Putamen (tissue), 1 donor: ENCODE measurements at regions not wholly inside any gene's neighbourhood (a gene's known extent, or its start where the extent isn't known, plus 50 kb on each side); places are given as distances from the start of the nearest gene placed in this dataset.
A peak's percentile ranks its signal among the peaks of the same experiment; 100 is the strongest.
"Not testable (repeated sequence)": the region's sequence is repeated elsewhere in the genome, so short reads cannot be mapped to it uniquely, and the experiment has no call there.

ENCODE experiments used
- DNase-seq: peaks from one replicate; pipeline ENCODE4 v3.0.0-alpha.2; 2016; ENCODE audit warnings: low spot score

GRCh38 chr9:79387101-79387835 lies 184.5 kb upstream of the TLE4 start:
- DNase-seq: no peak

- no peak for DNase-seq
These were observed 181.6 kb upstream of the TLE4 start for GRCh38 chr9:79390077-79390698.

DNA sequence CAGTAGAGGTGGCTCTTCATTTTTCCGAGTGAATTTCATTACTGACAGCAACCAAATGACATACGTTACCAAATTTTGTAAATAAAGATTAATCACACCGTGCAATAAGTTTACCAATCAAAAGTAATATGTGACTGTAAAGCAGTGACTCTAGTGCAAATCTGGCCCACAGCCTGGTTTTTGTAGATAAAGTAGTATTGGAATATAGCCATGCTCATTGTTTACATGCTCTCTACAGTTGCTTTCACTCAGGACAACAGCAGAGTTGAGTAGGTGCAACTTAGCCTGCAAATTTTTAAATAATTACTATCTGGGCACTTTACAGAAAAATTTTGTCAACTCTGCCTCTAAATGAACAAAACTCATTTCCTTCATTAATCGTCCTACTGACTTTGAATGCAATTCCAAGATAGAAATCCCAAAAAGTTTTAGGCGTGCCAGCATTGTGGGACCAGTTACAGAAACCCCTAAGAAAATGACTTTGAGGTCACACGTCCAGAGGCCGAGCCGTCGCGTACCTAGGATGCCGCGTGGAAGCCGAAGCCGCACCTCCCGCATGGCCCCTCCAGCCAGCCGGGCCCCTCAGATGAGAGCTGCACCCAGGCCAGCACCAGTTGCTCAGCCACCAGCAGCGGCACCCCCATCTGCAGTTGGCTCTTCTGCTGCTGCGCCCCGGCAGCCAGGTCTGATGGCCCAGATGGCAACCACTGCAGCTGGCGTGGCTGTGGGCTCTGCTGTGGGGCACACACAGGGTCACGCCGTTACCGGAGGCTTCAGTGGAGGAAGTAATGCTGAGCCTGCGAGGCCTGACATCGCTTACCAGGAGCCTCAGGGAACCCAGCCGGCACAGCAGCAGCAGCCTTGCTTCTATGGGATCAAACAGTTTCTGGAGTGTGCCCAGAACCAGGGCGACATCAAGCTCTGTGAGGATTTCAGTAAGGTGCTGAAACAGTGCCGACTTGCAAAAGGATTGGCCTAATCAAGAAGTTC lies 180.7 kb upstream of the TLE4 start:
- no peak for DNase-seq

DNA sequence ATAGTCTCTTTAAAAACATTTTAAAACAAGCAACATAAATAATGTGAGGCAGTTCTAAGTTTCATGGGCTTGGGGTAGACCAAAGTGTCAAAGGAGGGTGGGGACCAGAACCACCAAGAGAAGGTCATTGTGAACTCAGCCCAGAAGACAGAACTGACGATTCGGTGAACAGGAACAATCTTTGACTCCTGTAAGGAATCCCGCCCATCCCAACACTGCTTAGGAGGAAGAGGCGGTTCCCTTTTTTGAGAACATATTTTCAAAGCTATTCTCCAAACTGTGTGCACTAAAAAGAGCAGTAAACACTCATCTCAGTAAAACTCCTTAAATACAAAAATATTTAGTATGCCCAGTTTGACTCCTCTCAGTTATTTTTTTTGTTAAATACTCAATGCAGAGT lies 176.5 kb upstream of the TLE4 start:
- no peak for DNase-seq

DNA sequence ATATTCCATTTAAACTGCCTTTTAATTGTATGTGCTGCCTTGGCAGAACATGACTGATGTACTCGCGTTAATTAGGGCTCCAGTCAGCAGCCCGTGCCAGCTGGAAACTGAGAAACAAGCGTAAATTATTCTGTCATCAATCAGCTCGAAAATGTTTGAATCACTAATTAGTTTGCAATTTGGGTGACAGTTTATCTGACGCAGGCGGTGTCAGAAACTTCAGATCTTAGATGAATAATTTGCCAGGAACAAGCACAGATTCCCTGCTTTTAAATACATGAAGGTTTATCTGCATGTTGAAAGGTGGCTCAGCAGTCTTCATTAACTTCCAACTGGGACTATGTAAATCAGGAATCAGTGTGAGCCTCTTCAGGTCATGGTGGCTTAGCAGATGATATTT lies 176.0 kb upstream of the TLE4 start:
- peak; percentile 7 for DNase-seq

DNA sequence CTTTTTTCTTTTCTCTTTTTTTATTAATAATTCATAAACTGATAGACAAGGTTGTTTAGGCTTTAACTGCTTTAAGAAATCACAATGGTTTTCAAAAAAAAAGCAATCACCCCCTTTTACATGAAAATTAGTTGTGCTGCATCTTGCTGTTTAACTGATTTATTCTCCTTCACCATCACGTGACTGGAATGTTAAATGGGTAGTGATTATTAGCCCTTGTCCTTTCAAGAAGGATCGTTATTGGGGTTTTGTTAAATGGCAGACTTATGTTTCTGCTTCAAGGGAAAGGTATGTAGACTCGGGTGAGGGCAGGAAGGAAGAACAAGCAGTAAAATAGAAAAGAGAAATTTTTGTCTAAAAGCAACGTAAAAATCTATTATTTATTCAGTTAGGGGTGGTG lies 175.6 kb upstream of the TLE4 start:
- DNase-seq: no peak

DNA sequence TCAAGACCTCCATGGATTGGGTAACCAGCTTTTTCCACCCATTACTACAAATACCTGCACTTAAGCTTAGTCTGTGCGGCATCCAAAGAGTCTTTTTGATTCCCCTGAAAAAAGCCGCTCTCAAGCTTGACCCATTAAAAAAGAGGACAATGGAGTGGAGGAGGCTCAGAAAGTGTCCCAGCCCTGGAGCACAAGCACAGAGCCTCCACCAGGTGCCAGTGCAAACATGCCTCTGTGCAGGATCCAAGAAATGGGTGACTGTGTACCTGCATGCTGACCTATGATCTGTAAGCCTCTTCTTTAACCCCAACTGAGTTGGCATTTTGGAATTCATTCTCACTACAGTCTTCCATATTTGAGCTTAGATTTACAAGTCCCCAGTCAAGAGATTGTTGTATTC lies 168.3 kb upstream of the TLE4 start:
- no peak for DNase-seq

- no peak for DNase-seq
These were observed 163.6 kb upstream of the TLE4 start for GRCh38 chr9:79408200-79408599.

DNA sequence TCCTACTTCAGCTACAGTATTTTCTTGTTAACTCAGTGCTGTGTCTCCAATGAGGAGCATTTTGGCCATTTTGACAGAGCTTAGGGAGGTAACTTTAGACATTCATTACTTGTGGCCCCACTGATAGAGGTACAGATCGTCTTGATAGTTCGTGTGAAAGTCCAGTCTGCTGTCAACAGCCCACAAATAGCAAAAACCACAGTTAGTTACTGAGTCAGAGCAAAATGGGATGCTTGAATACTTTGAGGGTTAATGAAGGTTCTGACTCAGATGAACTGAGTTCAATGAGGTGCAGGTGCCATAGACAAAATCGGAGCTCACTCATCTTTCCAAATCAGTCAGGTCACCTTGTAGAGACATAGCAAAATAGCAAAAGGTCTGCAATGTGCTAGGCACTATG lies 163.1 kb upstream of the TLE4 start:
- no peak for DNase-seq

DNA sequence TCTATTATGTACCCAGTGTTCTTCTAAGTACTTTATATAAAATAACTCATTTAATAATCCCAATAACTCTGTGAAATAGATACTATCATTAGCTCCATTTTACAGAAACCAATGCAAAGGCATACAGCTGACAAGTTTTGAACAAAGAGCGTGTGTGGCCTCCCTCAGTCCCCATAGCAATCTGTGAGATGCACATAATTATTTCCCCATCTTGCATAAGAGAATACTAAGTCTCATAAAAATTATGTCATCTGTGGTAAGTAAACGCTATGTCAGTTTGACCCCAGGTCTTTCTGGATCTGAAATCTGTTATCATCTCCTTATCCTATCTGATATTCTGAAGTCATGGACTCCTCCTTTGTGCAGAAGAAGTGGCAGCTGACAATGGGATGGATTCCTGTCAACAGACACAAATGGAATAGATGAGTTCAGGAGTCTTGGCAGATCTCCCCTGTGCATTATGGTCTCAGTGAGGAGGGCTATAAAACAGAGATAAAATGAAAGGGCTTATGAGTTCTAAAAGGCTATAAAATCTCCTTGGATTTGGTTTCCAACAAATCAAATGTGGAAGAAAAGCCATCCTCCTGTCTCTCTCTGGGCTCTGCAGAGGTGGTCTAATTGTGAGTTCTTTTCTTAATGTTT lies 162.5 kb upstream of the TLE4 start:
- no peak for DNase-seq

DNA sequence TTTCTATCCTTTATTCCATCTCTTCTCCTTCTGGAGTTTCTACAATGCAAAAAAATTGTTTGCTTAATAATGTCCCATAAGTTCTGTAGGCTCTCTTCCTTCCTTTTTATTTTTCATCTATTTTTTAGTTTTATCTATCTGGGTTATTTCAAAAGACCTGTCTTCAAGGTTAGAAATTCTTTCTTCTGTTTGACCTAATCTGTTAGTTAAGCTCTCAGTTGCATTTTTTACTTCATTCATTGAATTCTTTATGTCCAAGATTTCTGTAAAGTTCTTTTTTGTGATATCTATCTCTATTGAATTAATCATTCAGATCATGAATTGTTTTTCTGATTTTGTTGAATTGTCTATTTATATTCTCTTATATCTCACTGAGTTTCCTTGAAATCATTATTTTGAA lies 145.9 kb upstream of the TLE4 start:
- DNase-seq: no peak

DNA sequence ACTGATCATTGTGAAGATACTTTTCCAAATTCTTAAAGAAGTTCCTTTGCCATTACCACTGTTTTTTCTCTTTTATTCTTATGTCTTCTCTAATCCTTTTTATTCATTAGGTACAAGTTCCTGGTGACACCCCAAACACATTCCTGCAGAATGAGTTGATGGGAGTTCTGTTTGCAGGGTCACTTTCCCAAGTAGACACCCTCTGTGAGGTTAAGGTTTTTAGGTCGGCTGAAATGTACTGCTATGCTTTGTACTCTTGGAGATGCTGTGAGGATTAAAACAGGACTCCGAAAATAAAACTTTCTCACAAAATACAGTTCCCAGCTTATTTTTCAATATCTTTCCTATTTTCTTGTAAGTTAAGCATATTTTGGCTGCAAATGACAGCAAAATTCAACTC lies 143.3 kb upstream of the TLE4 start:
- DNase-seq: no peak

DNA sequence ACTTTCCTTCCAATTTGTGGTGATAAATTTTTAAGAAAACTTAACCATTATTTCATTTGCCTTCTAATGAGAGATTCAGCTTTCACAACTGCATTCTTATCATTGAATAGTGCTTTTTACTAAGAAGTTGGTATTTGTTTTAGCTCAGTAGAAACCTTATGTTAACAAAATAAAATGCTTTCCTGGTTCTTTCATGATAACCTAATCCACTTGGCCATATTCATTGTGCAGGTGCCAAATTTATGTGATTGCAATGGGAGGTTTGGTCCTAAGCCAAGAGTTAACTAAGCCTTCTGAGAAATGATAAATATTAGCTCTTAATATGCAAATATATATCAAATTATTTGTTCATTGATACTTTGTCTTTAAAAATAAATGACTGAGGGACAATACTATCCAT lies 141.1 kb upstream of the TLE4 start:
- DNase-seq: no peak

- no peak for DNase-seq
These were observed 140.6 kb upstream of the TLE4 start for GRCh38 chr9:79431019-79431679.

DNA sequence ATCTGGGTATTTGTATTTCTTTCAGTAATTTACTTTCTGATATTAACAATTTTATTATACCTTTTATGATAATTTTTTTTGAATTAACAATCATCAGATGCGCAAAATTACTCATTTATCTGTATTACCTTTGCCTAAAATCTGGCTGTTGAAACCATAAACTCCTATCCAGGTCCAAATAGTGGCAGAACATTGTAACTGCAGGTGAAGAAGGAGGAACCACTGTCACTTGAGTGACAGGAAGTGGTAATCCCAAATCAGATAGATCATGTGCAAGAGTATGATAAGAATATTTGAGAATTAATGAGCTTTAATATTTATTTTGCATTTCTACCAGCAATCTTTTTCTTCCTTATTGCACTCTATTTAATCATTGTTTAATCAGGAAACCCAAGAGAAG lies 139.3 kb upstream of the TLE4 start:
- DNase-seq: no peak

GRCh38 chr9:79433703-79434102 lies 138.1 kb upstream of the TLE4 start:
- DNase-seq: no peak

DNA sequence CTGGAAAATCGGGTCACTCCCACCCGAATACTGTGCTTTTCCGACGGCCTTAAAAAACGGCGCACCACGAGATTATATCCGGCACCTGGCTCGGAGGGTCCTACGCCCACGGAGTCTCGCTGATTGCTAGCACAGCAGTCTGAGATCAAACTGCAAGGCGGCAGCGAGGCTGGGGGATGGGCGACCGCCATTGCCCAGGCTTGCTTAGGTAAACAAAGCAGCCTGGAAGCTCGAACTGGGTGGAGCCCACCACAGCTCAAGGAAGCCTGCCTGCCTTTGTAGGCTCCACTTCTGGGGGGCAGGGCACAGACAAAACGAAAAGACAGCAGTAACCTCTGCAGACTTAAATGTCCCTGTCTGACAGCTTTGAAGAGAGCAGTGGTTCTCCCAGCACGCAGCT lies 132.5 kb upstream of the TLE4 start:
- DNase-seq: not testable (repeated sequence)

DNA sequence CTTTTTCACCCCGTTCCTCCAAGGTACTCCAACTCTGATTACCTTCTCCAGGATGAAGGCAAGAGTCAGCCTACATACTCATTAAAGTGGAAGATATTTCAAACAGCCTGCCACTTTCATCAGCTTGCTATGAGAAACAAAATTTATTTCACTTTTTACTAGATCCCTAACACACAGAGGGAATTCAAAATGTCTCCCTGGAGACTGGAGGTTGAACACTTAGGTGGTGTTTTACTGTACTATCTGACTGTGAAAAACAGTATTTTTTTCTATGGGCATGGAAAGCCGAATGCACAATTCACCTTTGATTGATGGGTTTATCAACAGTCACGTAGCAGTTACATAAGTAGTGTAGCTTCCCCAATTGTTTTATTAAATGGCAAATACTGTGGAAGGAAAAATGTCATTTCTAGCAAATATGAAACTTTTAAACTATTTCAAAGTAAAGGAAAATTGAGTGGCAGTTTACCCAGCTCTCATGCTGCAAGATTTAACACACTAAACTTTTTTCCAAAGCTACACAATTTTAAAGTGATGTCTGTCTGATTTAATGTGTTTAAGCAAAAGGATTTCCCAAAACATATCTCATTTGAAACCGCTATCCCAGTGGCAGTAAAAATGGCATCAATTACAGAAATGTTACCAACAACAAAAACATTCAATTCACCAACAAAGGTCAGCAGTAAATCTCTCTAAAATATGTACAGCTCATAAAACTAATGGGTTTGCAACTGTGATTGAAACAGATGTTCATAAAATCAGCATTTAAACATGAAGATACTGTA lies 125.0 kb upstream of the TLE4 start:
- DNase-seq: peak; percentile 7

DNA sequence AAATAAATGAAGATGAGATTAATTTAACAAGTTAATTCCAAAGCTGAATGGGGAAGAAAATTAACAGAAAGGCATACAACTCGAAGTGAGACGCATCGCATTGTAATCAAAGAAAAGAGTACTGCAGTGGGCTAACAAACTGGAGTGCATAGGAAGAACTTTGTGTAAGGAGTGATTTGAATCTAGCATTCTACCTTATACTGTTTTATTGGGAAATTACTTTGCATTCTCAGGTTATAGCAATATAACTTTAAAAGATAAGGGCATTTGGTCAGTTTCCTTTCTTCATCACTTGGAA lies 124.5 kb upstream of the TLE4 start:
- DNase-seq: no peak

GRCh38 chr9:79447762-79448161 lies 124.0 kb upstream of the TLE4 start:
- DNase-seq: no peak

- no peak for DNase-seq
These were observed 119.5 kb upstream of the TLE4 start for GRCh38 chr9:79452265-79452664.
